HuH-7 (cell line): ENCODE measurements at regions not wholly inside any gene's neighbourhood (a gene's known extent, or its start where the extent isn't known, plus 50 kb on each side); places are given as distances from the start of the nearest gene placed in this dataset.

Source experiments
- DNase-seq: peaks from one replicate; pipeline ENCODE4 v3.0.0; 2011; ENCODE audit warnings: low spot score

GRCh38 chr1:177334903-177335302 is 164.1 kb downstream of the BRINP2 start:
- DNase-seq, result no peak

- no peak for DNase-seq
Measured at GRCh38 chr1:177333936-177334595, 163.3 kb downstream of the BRINP2 start.
